Skeletal muscle cell (primary cell): ENCODE measurements at regions not wholly inside any gene's neighbourhood (a gene's known extent, or its start where the extent isn't known, plus 50 kb on each side); places are given as distances from the start of the nearest gene placed in this dataset.
"Not testable (repeated sequence)": the region's sequence is repeated elsewhere in the genome, so short reads cannot be mapped to it uniquely, and the experiment has no call there.

ENCODE experiments used
- DNase-seq: peaks from one replicate; pipeline ENCODE4 v3.0.0-alpha.2; 2010; ENCODE audit warnings: low read depth
- H3K4me3 ChIP-seq: 2 replicates; pipeline ENCODE4 v1.5.1; 2011; ENCODE audit warnings: low read depth, mild to moderate bottlenecking, control low read depth, low read length, moderate library complexity

GRCh38 chr18:30730915-30731314, 311.6 kb downstream of the DSC3 start:
- DNase-seq: no peak

GRCh38 chr18:30727849-30728248, 314.7 kb downstream of the DSC3 start:
- DNase-seq: no peak

More at GRCh38 chr18:30730915-30731314, 311.6 kb downstream of the DSC3 start:
- no peak overlapping the region for H3K4me3 ChIP-seq

GRCh38 chr18:30713299-30713698, 329.2 kb downstream of the DSC3 start:
- no peak for DNase-seq
- no peak overlapping the region for H3K4me3 ChIP-seq

More at GRCh38 chr18:30727849-30728248, 314.7 kb downstream of the DSC3 start:
- H3K4me3 ChIP-seq: no peak overlapping the region

GRCh38 chr18:30712383-30712782, 330.2 kb downstream of the DSC3 start:
- no peak for DNase-seq
- H3K4me3 ChIP-seq: no peak overlapping the region

GRCh38 chr18:30709595-30709994, 332.9 kb downstream of the DSC3 start:
- no peak overlapping the region for H3K4me3 ChIP-seq
- no peak for DNase-seq

- DNase-seq: no peak
- H3K4me3 ChIP-seq: no peak overlapping the region
These were observed 336.6 kb downstream of the DSC3 start for GRCh38 chr18:30705943-30706342.

- H3K4me3 ChIP-seq: no peak overlapping the region
- DNase-seq: no peak
These were observed 344.0 kb downstream of the DSC3 start for GRCh38 chr18:30698571-30698970.

- no peak overlapping the region for H3K4me3 ChIP-seq
- DNase-seq: no peak
These were observed 346.3 kb downstream of the DSC3 start for GRCh38 chr18:30696201-30696600.

- no peak for DNase-seq
- H3K4me3 ChIP-seq: no peak overlapping the region
These were observed 347.8 kb downstream of the DSC3 start for GRCh38 chr18:30694773-30695172.

- no peak overlapping the region for H3K4me3 ChIP-seq
- DNase-seq: no peak
These were observed 353.3 kb downstream of the DSC3 start for GRCh38 chr18:30689216-30689615.

GRCh38 chr18:30687501-30687900, 355.0 kb downstream of the DSC3 start:
- no peak for DNase-seq

GRCh38 chr18:30684825-30685481, 357.6 kb downstream of the DSC3 start:
- H3K4me3 ChIP-seq: no peak overlapping the region
- no peak for DNase-seq

More at GRCh38 chr18:30687501-30687900, 355.0 kb downstream of the DSC3 start:
- H3K4me3 ChIP-seq: no peak overlapping the region

GRCh38 chr18:30683836-30684235, 358.7 kb downstream of the DSC3 start:
- no peak for DNase-seq
- no peak overlapping the region for H3K4me3 ChIP-seq

- no peak for DNase-seq
These were observed 359.9 kb downstream of the DSC3 start for GRCh38 chr18:30682672-30683071.

GRCh38 chr18:30679285-30679930, 363.1 kb downstream of the DSC3 start:
- DNase-seq: no peak
- no peak overlapping the region for H3K4me3 ChIP-seq

More at GRCh38 chr18:30682672-30683071, 359.9 kb downstream of the DSC3 start:
- H3K4me3 ChIP-seq: no peak overlapping the region

GRCh38 chr18:30677813-30678212, 364.7 kb downstream of the DSC3 start:
- H3K4me3 ChIP-seq, DNase-seq: not testable (repeated sequence)

- no peak for DNase-seq
- H3K4me3 ChIP-seq: no peak overlapping the region
These were observed 366.5 kb downstream of the DSC3 start for GRCh38 chr18:30676053-30676480.

- no peak overlapping the region for H3K4me3 ChIP-seq
- DNase-seq: no peak
These were observed 367.0 kb downstream of the DSC3 start for GRCh38 chr18:30675493-30675892.

GRCh38 chr18:30675072-30675471, 367.5 kb downstream of the DSC3 start:
- no peak for DNase-seq
- H3K4me3 ChIP-seq: no peak overlapping the region

GRCh38 chr18:30674596-30674995, 367.9 kb downstream of the DSC3 start:
- H3K4me3 ChIP-seq: no peak overlapping the region

GRCh38 chr18:30672439-30672838, 370.1 kb downstream of the DSC3 start:
- not testable (repeated sequence) for DNase-seq, H3K4me3 ChIP-seq

More at GRCh38 chr18:30674596-30674995, 367.9 kb downstream of the DSC3 start:
- DNase-seq: no peak
